Keratinocyte (primary cell): ENCODE measurements at regions not wholly inside any gene's neighbourhood (a gene's known extent, or its start where the extent isn't known, plus 50 kb on each side); places are given as distances from the start of the nearest gene placed in this dataset.

Experiments used
- EZH2 ChIP-seq: IDR thresholded peaks from one replicate; pipeline ENCODE4 v1.6.1; 2012; ENCODE audit warnings: inconsistent platforms, mild to moderate bottlenecking, low read length, moderate library complexity
- TF ChIP-seq, protein P1 (sequence below), 3 experiments: IDR thresholded peaks in 1 of 3; conservative IDR thresholded peaks in 1 of 3; optimal IDR thresholded peaks in 1 of 3; 2 replicates in 2 of 3; 3 replicates in 1 of 3; pipeline versions ENCODE3 to v1.5.1; 2011; ENCODE audit warnings: low read length in 3 of 3, mild to moderate bottlenecking in 3 of 3, moderate library complexity in 2 of 3, control low read depth in 1 of 3, inconsistent platforms in 1 of 3; ENCODE audit not compliant: insufficient read depth in 2 of 3; ENCODE audit errors: extremely low read depth in 1 of 3

DNA sequence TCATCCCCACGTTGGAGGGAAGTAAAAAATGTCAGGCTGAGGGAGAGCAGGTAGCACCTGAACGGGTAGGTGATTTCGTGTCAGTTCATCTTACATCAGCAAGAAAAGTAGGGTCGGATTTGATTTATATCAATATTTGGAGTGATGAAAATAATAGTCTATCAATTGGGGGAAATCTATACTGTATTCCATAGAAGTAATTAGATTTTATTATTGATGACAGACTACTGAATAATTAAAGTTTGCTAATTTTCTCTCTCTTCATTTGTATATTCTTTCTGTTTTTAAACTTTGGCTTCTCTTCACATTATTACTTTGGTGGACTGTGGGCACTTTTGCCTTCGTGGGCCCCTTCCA, 78.4 kb downstream of the OLIG3 start:
- TF ChIP-seq, protein P1, sequence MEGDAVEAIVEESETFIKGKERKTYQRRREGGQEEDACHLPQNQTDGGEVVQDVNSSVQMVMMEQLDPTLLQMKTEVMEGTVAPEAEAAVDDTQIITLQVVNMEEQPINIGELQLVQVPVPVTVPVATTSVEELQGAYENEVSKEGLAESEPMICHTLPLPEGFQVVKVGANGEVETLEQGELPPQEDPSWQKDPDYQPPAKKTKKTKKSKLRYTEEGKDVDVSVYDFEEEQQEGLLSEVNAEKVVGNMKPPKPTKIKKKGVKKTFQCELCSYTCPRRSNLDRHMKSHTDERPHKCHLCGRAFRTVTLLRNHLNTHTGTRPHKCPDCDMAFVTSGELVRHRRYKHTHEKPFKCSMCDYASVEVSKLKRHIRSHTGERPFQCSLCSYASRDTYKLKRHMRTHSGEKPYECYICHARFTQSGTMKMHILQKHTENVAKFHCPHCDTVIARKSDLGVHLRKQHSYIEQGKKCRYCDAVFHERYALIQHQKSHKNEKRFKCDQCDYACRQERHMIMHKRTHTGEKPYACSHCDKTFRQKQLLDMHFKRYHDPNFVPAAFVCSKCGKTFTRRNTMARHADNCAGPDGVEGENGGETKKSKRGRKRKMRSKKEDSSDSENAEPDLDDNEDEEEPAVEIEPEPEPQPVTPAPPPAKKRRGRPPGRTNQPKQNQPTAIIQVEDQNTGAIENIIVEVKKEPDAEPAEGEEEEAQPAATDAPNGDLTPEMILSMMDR (optimal IDR thresholded peaks at IDR 0.05 in 1 of 3, IDR thresholded peaks at IDR 0.05 in 1 of 3, conservative IDR thresholded peaks at IDR 0.05 in 1 of 3; ENCODE audit: extremely low read depth in 1 of 3, insufficient read depth in 2 of 3, low read length in 3 of 3), result no peak
- TF ChIP-seq EZH2, result no peak
